HCT116 (cell line): ENCODE measurements at regions not wholly inside any gene's neighbourhood (a gene's known extent, or its start where the extent isn't known, plus 50 kb on each side); places are given as distances from the start of the nearest gene placed in this dataset.
"Not testable (repeated sequence)": the region's sequence is repeated elsewhere in the genome, so short reads cannot be mapped to it uniquely, and the experiment has no call there.

ENCODE experiments used
- ATAC-seq: fragments of 200-7000 bp; cut with Tn5 transposase; 2 replicates; pipeline ENCODE4 v1.9.1; 2020; ENCODE audit warnings: mild to moderate bottlenecking, moderate library complexity
- BruUV-seq: library from RNA; stranded (reverse); fragments of 400-500 nt; replicated peaks from 2 replicates; lab custom pipeline; 2021; lab: Mats Ljungman, UMichigan
- CTCF ChIA-PET: fragments of 300-600 bp; sonication (Branson Sonifier 250); formaldehyde crosslinking; loops from one replicate; lab custom pipeline; 2021; ENCODE audit warnings: antibody characterized with exemption; lab: Charles Lee
- POLR2A ChIA-PET: fragments of 300-600, 350-600 bp; sonication (Branson Sonifier 250); formaldehyde crosslinking; loops from one replicate; lab custom pipeline; 2021; ENCODE audit warnings: antibody characterized with exemption; lab: Charles Lee
- RAD21 ChIA-PET, 2 experiments: fragments of 300-600 bp; sonication (Branson Sonifier 250); formaldehyde crosslinking; loops; one replicate each; lab custom pipeline; 2023; ENCODE audit warnings: low total read pairs in 2 of 2; ENCODE audit not compliant: uncharacterized antibody in 2 of 2, unreplicated experiment in 2 of 2, low non-redundant PET in 1 of 2; lab: Charles Lee
- DNase-seq: peaks from one replicate; pipeline ENCODE4 v3.0.0-alpha.2; 2010; ENCODE audit warnings: low read depth, low spot score
- H2AFZ ChIP-seq: fragments of 200-600 bp; shearing (Covaris generic), sonication (generic); 2 replicates; pipeline ENCODE4 v1.6.1; 2017; ENCODE audit warnings: low read depth, mixed run types, mixed read lengths, antibody characterized with exemption, low read length; ENCODE audit not compliant: poor library complexity, severe bottlenecking
- H3K27ac ChIP-seq: 2 replicates; pipeline ENCODE4 v1.5.1; 2012; ENCODE audit warnings: low read depth, low read length
- H3K27me3 ChIP-seq: fragments of 200-600 bp; sonication (generic); 2 replicates; pipeline ENCODE4 v1.6.1; 2016; ENCODE audit warnings: mixed run types, low read length, mixed read lengths; ENCODE audit not compliant: insufficient read depth
- H3K36me3 ChIP-seq, 2 experiments: fragments of 200-500 bp in 1 of 2; fragments of 200-600 bp in 1 of 2; sonication (Bioruptor generic) in 1 of 2; sonication (generic) in 1 of 2; 2 replicates each; pipeline versions ENCODE4 v1.5.1 to v1.6.1; 2014 to 2016; ENCODE audit warnings: low read length in 2 of 2, inconsistent platforms in 1 of 2, mixed read lengths in 1 of 2, mixed run types in 1 of 2; ENCODE audit not compliant: insufficient read depth in 2 of 2, control insufficient read depth in 1 of 2
- H3K4me1 ChIP-seq, 2 experiments: fragments of 200-600 bp in 1 of 2; sonication (generic) in 1 of 2; 2 replicates each; pipeline versions ENCODE4 v1.5.1 to v1.6.1; 2012 to 2017; ENCODE audit warnings: low read length in 2 of 2, inconsistent platforms in 1 of 2, mild to moderate bottlenecking in 1 of 2, mixed read lengths in 1 of 2, mixed run types in 1 of 2, moderate library complexity in 1 of 2; ENCODE audit not compliant: insufficient read depth in 2 of 2, control insufficient read depth in 1 of 2
- H3K4me2 ChIP-seq: fragments of 200-600 bp; sonication (generic); 2 replicates; pipeline ENCODE4 v1.6.1; 2017; ENCODE audit warnings: mixed run types, low read length, mixed read lengths
- H3K4me3 ChIP-seq, 2 experiments: fragments of 200-600 bp in 1 of 2; sonication (generic) in 1 of 2; replicated peaks in 1 of 2; 2 replicates each; pipeline ENCODE4 v1.5.1; 2011 to 2016; ENCODE audit warnings: low read length in 2 of 2, control low read depth in 1 of 2, low read depth in 1 of 2, mild to moderate bottlenecking in 1 of 2, mixed read lengths in 1 of 2, mixed run types in 1 of 2
- H3K79me2 ChIP-seq: fragments of 200-600 bp; sonication (generic); 2 replicates; pipeline ENCODE4 v1.6.1; 2017; ENCODE audit warnings: mild to moderate bottlenecking, mixed run types, low read length, moderate library complexity, mixed read lengths; ENCODE audit not compliant: insufficient read depth
- H3K9ac ChIP-seq: fragments of 200-600 bp; sonication (generic); 2 replicates; pipeline ENCODE4 v1.6.1; 2016; ENCODE audit warnings: low read length, mixed read lengths
- H3K9me2 ChIP-seq: fragments of 200-600 bp; sonication (generic), shearing (Covaris generic); 2 replicates; pipeline ENCODE4 v1.6.1; 2017; ENCODE audit warnings: mixed run types, mild to moderate bottlenecking, moderate library complexity; ENCODE audit not compliant: insufficient read depth
- H3K9me3 ChIP-seq, 2 experiments: fragments of 200-500 bp in 1 of 2; fragments of 200-600 bp in 1 of 2; sonication (Bioruptor generic) in 1 of 2; sonication (generic) in 1 of 2; 2 replicates each; pipeline ENCODE4 v1.6.1; 2014 to 2017; ENCODE audit warnings: low read length in 2 of 2, mixed read lengths in 2 of 2, inconsistent platforms in 1 of 2, low read depth in 1 of 2, mild to moderate bottlenecking in 1 of 2, mixed run types in 1 of 2, moderate library complexity in 1 of 2; ENCODE audit not compliant: control insufficient read depth in 1 of 2, insufficient read depth in 1 of 2
- H4K20me1 ChIP-seq: fragments of 200-600 bp; sonication (generic), shearing (Covaris generic); 2 replicates; pipeline ENCODE4 v1.6.1; 2017; ENCODE audit warnings: mixed run types, mild to moderate bottlenecking, moderate library complexity; ENCODE audit not compliant: insufficient read depth
- CTCF ChIP-seq, 3 experiments: fragments of 200-600 bp in 1 of 3; sonication (generic) in 1 of 3; IDR thresholded peaks in 2 of 3; conservative IDR thresholded peaks in 1 of 3; 2 replicates each; pipeline ENCODE4 v1.5.1; 2012 to 2017; ENCODE audit warnings: low read depth in 2 of 3, low read length in 2 of 3, antibody characterized with exemption in 1 of 3, borderline replicate concordance in 1 of 3, control low read depth in 1 of 3, mild to moderate bottlenecking in 1 of 3, mixed read lengths in 1 of 3, mixed run types in 1 of 3, moderate library complexity in 1 of 3; ENCODE audit not compliant: insufficient read depth in 1 of 3
- FOSL1 ChIP-seq: IDR thresholded peaks from 2 replicates; pipeline ENCODE4 v1.6.1; 2012; ENCODE audit warnings: low read depth
- RAD21 ChIP-seq: IDR thresholded peaks from 2 replicates; pipeline ENCODE4 v1.6.1; 2012; ENCODE audit warnings: low read depth, mild to moderate bottlenecking
- SRF ChIP-seq: IDR thresholded peaks from 2 replicates; pipeline ENCODE4 v1.6.1; 2012; ENCODE audit warnings: low read depth
- TCF7L2 ChIP-seq: IDR thresholded peaks from 2 replicates; pipeline ENCODE4 v1.7.0; 2011; ENCODE audit warnings: borderline replicate concordance, inconsistent platforms; ENCODE audit not compliant: insufficient read depth, insufficient read length; ENCODE audit errors: extremely low read depth
- ZBTB33 ChIP-seq: IDR thresholded peaks from 2 replicates; pipeline ENCODE4 v1.6.1; 2011; ENCODE audit warnings: mild to moderate bottlenecking, low read length, moderate library complexity; ENCODE audit not compliant: insufficient replicate concordance; ENCODE audit errors: extremely low read depth
- ZFX ChIP-seq: fragments of 450-650 bp; IDR thresholded peaks from 2 replicates; pipeline ENCODE4 v1.6.1; 2017
- intact Hi-C: fragments of 100-400 bp; cut with micrococcal nuclease; formaldehyde crosslinking; loops from 2 replicates; pipeline ENCODE4 v1.10.0; 2022

- H3K9ac ChIP-seq, result no peak overlapping the region
- CTCF ChIA-PET, result no interaction called here
Observed at GRCh38 chr10:120052964-120053702, 160.6 kb downstream of the SEC23IP start.

GRCh38 chr10:120059790-120060189 lies 167.3 kb downstream of the SEC23IP start:
- POLR2A ChIA-PET, H3K79me2 ChIP-seq, H3K9me2 ChIP-seq, H2AFZ ChIP-seq, CTCF ChIA-PET, H3K9me3 ChIP-seq, BruUV-seq, DNase-seq, H3K4me2 ChIP-seq, H3K9ac ChIP-seq, H3K4me1 ChIP-seq, H3K36me3 ChIP-seq, H4K20me1 ChIP-seq, RAD21 ChIA-PET, ATAC-seq, H3K4me3 ChIP-seq, intact Hi-C loops, H3K27ac ChIP-seq: not testable (repeated sequence)
- peaks cover 44% of the 10 kb centered on the region for H3K27me3 ChIP-seq

More at GRCh38 chr10:120052964-120053702, 160.6 kb downstream of the SEC23IP start:
- ChIA-PET RAD21 (no interaction called here), POLR2A (no interaction called here)
- Histone ChIP-seq H3K9me3 (no peaks in the 10 kb centered on the region), H4K20me1 (no peaks in the 10 kb centered on the region), H3K27ac (no peak overlapping the region), H2AFZ (no peak overlapping the region), H3K27me3 (peaks cover 40% of the 10 kb centered on the region), H3K9me2 (no peaks in the 10 kb centered on the region), H3K79me2 (no peaks in the 10 kb centered on the region), H3K4me3 (no peak overlapping the region), H3K36me3 (no peaks in the 10 kb centered on the region), H3K4me1 (no peaks in the 10 kb centered on the region), H3K4me2 (no peak overlapping the region)
- no TSS peak for BruUV-seq
- intact Hi-C loops, result no loop called here
- DNase-seq, result no peak
- ATAC-seq, result no peak
- TF ChIP-seq ZFX, result no peak

GRCh38 chr10:120067427-120067826 lies 174.9 kb downstream of the SEC23IP start:
- no peaks in the 10 kb centered on the region for H3K9me3 ChIP-seq
- H3K4me1 ChIP-seq, result no peaks in the 10 kb centered on the region
- no peaks in the 10 kb centered on the region for H4K20me1 ChIP-seq
- H3K4me2 ChIP-seq, result no peak overlapping the region
- BruUV-seq, result no TSS peak
- no peak for ATAC-seq
- intact Hi-C loops, result no loop called here
- ChIA-PET CTCF (no interaction called here), POLR2A (no interaction called here), RAD21 (no interaction called here)
- H3K27ac ChIP-seq, result no peak overlapping the region
- DNase-seq, result no peak
- no peak overlapping the region for H3K9ac ChIP-seq
- no peak overlapping the region for H2AFZ ChIP-seq
- no peaks in the 10 kb centered on the region for H3K36me3 ChIP-seq
- no peaks in the 10 kb centered on the region for H3K79me2 ChIP-seq
- peaks cover 46% of the 10 kb centered on the region for H3K27me3 ChIP-seq
- H3K4me3 ChIP-seq, result no peak overlapping the region
- no peaks in the 10 kb centered on the region for H3K9me2 ChIP-seq
- TF ChIP-seq TCF7L2, result no peak
- no peak for TF ChIP-seq ZBTB33
- TF ChIP-seq FOSL1, result no peak
- no peak for TF ChIP-seq CTCF (IDR thresholded peaks at IDR 0.05 in 2 of 3, conservative IDR thresholded peaks at IDR 0.05 in 1 of 3; ENCODE audit: borderline replicate concordance in 1 of 3, insufficient read depth in 1 of 3, low read depth in 2 of 3, low read length in 2 of 3)
- TF ChIP-seq RAD21, result no peak
- TF ChIP-seq SRF, result no peak
